GM12873 (cell line): ENCODE measurements at regions not wholly inside any gene's neighbourhood (a gene's known extent, or its start where the extent isn't known, plus 50 kb on each side); places are given as distances from the start of the nearest gene placed in this dataset.

Source experiments
- TF ChIP-seq, protein P1 (sequence below): IDR thresholded peaks from 2 replicates; pipeline ENCODE4 v1.5.1; 2012; ENCODE audit warnings: low read depth, mild to moderate bottlenecking, moderate library complexity, low read length, control low read depth; ENCODE audit not compliant: insufficient read depth; ENCODE audit errors: missing control alignments

DNA sequence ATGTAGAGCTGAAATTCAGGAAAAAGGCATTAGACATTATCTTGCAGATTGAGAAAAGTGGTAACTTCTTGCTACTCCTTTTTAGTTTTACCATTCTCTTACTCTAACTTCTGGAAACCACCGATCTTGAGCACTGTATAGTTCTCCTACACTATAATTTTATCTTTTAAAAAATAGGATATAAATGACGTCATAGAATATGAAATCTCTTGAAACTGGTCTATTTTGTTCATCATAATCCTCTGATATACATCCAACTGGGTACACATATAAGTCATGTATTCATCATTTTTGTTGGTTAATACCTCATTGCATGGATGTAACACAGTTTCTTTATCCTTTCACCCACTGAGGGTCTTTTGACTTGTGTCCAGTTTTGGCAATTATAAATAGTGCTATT, 629.9 kb upstream of the PRR20A start:
- TF ChIP-seq, protein P1, sequence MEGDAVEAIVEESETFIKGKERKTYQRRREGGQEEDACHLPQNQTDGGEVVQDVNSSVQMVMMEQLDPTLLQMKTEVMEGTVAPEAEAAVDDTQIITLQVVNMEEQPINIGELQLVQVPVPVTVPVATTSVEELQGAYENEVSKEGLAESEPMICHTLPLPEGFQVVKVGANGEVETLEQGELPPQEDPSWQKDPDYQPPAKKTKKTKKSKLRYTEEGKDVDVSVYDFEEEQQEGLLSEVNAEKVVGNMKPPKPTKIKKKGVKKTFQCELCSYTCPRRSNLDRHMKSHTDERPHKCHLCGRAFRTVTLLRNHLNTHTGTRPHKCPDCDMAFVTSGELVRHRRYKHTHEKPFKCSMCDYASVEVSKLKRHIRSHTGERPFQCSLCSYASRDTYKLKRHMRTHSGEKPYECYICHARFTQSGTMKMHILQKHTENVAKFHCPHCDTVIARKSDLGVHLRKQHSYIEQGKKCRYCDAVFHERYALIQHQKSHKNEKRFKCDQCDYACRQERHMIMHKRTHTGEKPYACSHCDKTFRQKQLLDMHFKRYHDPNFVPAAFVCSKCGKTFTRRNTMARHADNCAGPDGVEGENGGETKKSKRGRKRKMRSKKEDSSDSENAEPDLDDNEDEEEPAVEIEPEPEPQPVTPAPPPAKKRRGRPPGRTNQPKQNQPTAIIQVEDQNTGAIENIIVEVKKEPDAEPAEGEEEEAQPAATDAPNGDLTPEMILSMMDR = no peak

DNA sequence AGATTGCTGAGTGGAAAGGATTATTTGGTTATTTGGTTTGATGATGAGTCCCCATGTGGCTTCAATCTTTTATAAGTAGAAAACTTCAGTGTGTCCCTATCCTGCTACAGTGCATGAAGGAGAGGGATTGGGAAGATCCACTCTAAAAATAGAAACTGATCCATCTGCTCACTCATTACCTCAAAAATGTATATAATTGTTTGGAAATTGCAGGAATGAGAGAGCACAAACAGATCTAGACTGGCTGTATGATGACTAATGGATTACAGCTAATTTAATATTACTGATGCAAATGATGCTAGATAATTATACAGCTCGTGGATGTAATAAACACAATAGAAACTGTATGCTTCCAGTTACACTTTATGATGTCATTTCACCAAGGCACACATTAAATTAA, 625.3 kb upstream of the PRR20A start:
- TF ChIP-seq, protein P1 = no peak

DNA sequence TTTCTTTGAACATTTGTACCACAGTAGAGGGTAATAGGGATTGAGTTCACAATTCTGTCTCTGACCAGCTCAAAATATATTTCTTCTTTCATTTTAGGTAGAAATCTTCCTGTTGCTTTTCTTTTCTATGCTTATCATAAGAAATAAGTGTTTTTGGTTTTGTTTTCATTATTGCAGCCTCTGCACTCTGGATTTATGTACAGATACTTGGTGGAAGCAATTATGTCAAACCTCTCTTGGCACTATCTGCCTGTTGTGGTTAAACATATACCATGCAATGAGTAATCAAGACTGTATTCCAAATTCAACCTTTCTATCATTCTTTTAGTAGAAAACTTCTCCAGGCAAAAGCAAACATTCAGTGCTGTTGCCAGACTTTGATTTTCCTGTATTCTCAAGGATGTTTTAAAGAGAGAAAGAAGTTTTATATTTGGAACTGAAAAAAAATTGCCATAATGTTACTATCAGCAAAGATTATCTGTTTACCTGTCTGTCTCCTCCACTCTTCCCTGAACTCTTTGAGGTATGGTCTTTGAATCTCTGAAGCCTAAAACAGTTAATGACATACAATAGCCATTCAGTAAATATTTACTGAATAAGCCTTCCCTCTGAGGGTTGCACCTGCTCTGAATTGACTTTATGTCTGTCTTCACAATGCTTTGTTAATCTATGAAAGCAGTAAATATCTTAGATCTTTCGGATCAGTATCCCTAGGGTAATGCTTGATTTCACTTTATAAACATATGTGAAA, 612.5 kb upstream of the PRR20A start:
- TF ChIP-seq, protein P1 = no peak

DNA sequence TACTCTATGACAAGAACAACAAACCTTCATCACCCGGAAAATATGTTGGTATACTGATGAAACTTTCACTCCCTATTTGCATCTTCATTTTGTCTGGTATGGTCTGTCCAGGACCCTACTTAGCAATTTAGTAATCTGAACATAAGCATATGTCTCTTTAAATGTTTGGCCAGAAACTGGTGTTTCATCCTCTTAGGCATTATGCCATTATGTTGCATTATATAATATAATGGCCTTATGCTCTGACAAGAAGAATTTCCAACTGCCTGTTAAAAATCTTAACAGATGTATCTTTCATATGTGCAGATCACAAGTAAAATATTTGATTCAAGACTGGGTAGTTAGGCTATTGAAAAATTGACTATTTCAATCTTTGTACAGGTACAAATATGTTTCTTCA, 610.6 kb upstream of the PRR20A start:
- TF ChIP-seq, protein P1 = no peak

DNA sequence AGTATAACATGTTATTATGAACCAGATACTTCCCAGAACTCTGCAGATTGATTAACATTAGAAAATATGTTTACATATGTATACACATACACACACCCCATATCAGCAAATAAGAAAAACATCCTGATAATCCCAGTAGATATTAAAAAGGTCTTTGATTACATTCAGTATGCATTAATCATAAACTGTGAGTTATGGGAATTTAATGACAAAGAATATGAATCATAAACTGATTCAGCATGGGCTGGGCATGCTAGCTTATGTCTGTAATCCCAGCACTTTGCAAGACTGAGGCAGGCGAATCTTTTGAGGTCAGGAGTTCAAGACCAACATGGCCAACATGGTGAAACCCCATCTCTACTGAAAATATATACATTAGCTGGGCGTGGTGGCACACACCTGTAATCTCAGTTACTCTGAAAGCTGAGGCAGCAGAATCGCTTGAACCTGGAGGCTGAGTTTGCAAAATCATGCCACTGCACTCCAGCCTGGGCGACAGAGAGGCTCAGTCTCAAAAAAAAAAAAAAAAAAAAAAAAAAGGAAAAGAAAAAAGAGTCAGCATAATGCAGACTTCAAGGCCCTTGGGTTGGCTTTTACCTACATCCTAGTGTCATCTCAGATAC, 581.9 kb upstream of the PRR20A start:
- TF ChIP-seq, protein P1 = no peak

DNA sequence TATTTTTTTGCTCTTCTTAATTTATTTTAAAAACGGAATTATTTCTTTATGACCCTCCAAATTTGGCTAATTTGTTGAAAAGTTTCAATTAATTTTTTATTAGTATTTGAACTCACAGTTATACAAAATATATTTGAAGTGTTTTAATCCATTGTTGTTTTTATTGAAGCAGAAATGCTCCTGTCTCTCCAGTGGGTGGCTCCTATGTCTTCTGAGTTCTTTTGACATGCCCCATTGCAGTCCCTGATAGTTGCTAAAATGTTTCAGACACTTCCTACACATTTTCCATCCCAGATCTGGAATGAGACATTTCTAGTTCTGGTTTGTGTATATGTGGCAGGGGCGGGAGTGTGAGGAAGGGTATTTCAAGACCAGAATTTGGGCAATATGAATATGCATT, 579.4 kb upstream of the PRR20A start:
- TF ChIP-seq, protein P1 = no peak

DNA sequence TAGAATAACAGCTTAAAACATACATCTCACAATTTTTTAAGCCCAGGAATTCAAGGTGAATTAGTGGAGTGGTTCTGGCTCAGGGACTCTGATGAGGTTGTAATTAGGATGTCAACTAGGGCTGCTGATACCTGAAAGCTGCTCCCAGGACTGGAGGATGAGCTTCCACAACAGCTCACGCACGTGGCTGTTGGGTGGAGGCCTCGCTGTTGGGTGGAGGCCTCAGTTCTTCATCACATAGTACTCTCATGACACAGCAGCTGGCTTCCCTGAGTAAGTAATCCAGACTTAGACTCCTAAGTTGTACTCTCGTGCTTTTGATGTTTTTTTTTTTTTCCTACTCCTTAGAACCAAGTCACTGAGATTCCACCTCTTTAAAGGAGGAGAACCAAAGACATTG, 577.1 kb upstream of the PRR20A start:
- TF ChIP-seq, protein P1 = no peak
